OCI-LY1 (cell line): ENCODE measurements at regions not wholly inside any gene's neighbourhood (a gene's known extent, or its start where the extent isn't known, plus 50 kb on each side); places are given as distances from the start of the nearest gene placed in this dataset.

ENCODE experiments used
- CTCF ChIP-seq: fragments of 200-600 bp; sonication (generic), shearing (Covaris generic); IDR thresholded peaks from 2 replicates; pipeline ENCODE4 v1.5.1; 2017; ENCODE audit warnings: mild to moderate bottlenecking, antibody characterized with exemption, low read length, moderate library complexity, mixed read lengths
- EZH2 ChIP-seq: fragments of 200-600 bp; sonication (generic), shearing (Covaris generic); IDR thresholded peaks from 2 replicates; pipeline ENCODE4 v1.8.0; 2017; ENCODE audit warnings: borderline replicate concordance, mixed run types, mild to moderate bottlenecking, antibody characterized with exemption, low read length, moderate library complexity, mixed read lengths

GRCh38 chr5:155532621-155533311 lies 519.2 kb downstream of the KIF4B start:
- TF ChIP-seq EZH2 (no peak), CTCF (no peak)
